NT2/D1 (cell line): ENCODE measurements at regions not wholly inside any gene's neighbourhood (a gene's known extent, or its start where the extent isn't known, plus 50 kb on each side); places are given as distances from the start of the nearest gene placed in this dataset.

Experiments
- SUZ12 ChIP-seq: IDR thresholded peaks from 2 replicates; pipeline ENCODE4 v1.6.1; 2011; ENCODE audit not compliant: insufficient read length, insufficient read depth; ENCODE audit errors: extremely low read depth
- YY1 ChIP-seq: IDR thresholded peaks from 2 replicates; pipeline ENCODE4 v1.6.1; 2011; ENCODE audit not compliant: insufficient read length, insufficient read depth

- TF ChIP-seq SUZ12 (no peak), YY1 (no peak)
Observed at GRCh38 chr3:74393426-74393825, 221.0 kb downstream of the CNTN3 start.
